ENCODE measurements at regions not wholly inside any gene's neighbourhood (a gene's known extent, or its start where the extent isn't known, plus 50 kb on each side); places are given as distances from the start of the nearest gene placed in this dataset.

GRCh38 chr14:96994999-96995398 lies 197.8 kb downstream of the VRK1 start:
- TF ChIP-seq EZH2 (IDR thresholded peaks at IDR 0.05; ENCODE audit: insufficient read depth, low read length), result no peak
- no peak for TF ChIP-seq CTCF (IDR thresholded peaks at IDR 0.05; ENCODE audit: insufficient read depth, low read depth, low read length)

Measured in astrocyte (in vitro differentiated cells and primary cell).